ENCODE measurements at regions not wholly inside any gene's neighbourhood (a gene's known extent, or its start where the extent isn't known, plus 50 kb on each side); places are given as distances from the start of the nearest gene placed in this dataset.

GRCh38 chr5:110092955-110093785 is 403.4 kb downstream of the MAN2A1 start:
- H3K27me3 ChIP-seq (ENCODE audit: control insufficient read depth in 2 of 2, insufficient read depth in 2 of 2, low read length in 2 of 2): no peaks in the 10 kb centered on the region
- H3K4me3 ChIP-seq (ENCODE audit: low read length): no peak overlapping the region
- Mint-ChIP-seq H3K27ac (no peak overlapping the region), H3K4me1 (peaks cover 0 to 6% (median 0%) of the 10 kb centered on the region in 7 donors), H3K4me3 (no peak overlapping the region), H3K27me3 (no peaks in the 10 kb centered on the region), H3K36me3 (no peaks in the 10 kb centered on the region), H3K9me3 (no peaks in the 10 kb centered on the region)
- CTCF ChIA-PET: no interaction called here
- peaks cover 0 to 20% of the 10 kb centered on the region in 2 donors for H3K4me1 ChIP-seq (ENCODE audit: control insufficient read depth in 2 of 2, insufficient read depth in 2 of 2, low read length in 2 of 2)
- DNase-seq: no peak
- no peaks in the 10 kb centered on the region for H3K9me3 ChIP-seq (ENCODE audit: control insufficient read depth in 2 of 3, low read length in 3 of 3)
- intact Hi-C loops (cut with micrococcal nuclease): no loop called here
- POLR2A ChIA-PET: interaction anchor here (0.7 to 0.8 kb wide), 2 partner anchors 14 to 356 kb away, joined by 3 read pairs; no protein-coding TSS in a partner anchor
- no peak for ATAC-seq
- H3K36me3 ChIP-seq (ENCODE audit: control insufficient read depth in 2 of 3, insufficient read depth in 3 of 3, low read length in 3 of 3): no peaks in the 10 kb centered on the region
- no peak overlapping the region for H3K27ac ChIP-seq (ENCODE audit: low read depth, low read length)

DNA sequence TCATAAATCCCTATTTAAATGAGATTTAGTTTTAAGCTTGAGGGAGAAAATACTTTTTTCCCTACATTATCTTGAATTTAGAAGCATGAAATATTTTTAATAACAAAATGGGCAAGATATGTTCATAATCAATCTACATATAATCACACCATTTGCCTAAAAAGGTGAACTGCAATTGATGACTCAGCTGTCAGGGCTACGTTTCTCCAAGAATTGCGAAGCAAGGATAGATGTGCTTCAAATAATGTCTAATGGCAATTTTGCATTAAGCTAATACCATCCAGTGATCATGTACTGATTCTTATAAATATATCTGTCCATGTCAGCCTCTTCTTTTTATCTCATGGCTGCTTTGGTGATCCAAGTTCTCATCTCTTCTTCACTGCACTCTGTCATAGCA is 404.4 kb downstream of the MAN2A1 start:
- Histone ChIP-seq H3K27me3 (ENCODE audit: control insufficient read depth in 2 of 2, insufficient read depth in 2 of 2, low read length in 2 of 2) (no peaks in the 10 kb centered on the region), H3K4me3 (ENCODE audit: low read length) (no peak overlapping the region), H3K9me3 (ENCODE audit: control insufficient read depth in 2 of 3, low read length in 3 of 3) (no peaks in the 10 kb centered on the region), H3K36me3 (ENCODE audit: control insufficient read depth in 2 of 3, insufficient read depth in 3 of 3, low read length in 3 of 3) (no peaks in the 10 kb centered on the region), H3K4me1 (ENCODE audit: control insufficient read depth in 2 of 2, insufficient read depth in 2 of 2, low read length in 2 of 2) (peaks cover 0 to 20% of the 10 kb centered on the region in 2 donors), H3K27ac (ENCODE audit: low read depth, low read length) (no peak overlapping the region)
- ChIA-PET POLR2A (interaction anchor here (0.6 to 0.7 kb wide), 2 partner anchors 357 to 358 kb away, joined by 3 read pairs; no protein-coding TSS in a partner anchor), CTCF (no interaction called here)
- no peaks in the 10 kb centered on the region for H3K9me3 Mint-ChIP-seq
- intact Hi-C loops (cut with micrococcal nuclease): no loop called here
- H3K4me3 Mint-ChIP-seq: no peak overlapping the region
- no peak for DNase-seq
- H3K27me3 Mint-ChIP-seq: no peaks in the 10 kb centered on the region
- no peak overlapping the region for H3K27ac Mint-ChIP-seq
- ATAC-seq: no peak
- H3K4me1 Mint-ChIP-seq: peaks cover 0 to 11% (median 4%) of the 10 kb centered on the region in 7 donors
- no peaks in the 10 kb centered on the region for H3K36me3 Mint-ChIP-seq

- ChIA-PET CTCF (no interaction called here), POLR2A (interaction anchor here (0.6 kb wide), 1 partner anchor 358 kb away, joined by 3 read pairs; no protein-coding TSS in a partner anchor)
- Mint-ChIP-seq H3K27me3 (no peaks in the 10 kb centered on the region), H3K36me3 (no peaks in the 10 kb centered on the region), H3K4me3 (no peak overlapping the region), H3K9me3 (no peaks in the 10 kb centered on the region), H3K27ac (no peak overlapping the region), H3K4me1 (peaks cover 0 to 11% (median 4%) of the 10 kb centered on the region in 7 donors)
- intact Hi-C loops (cut with micrococcal nuclease): no loop called here
- H3K27me3 ChIP-seq (ENCODE audit: control insufficient read depth in 2 of 2, insufficient read depth in 2 of 2, low read length in 2 of 2): no peaks in the 10 kb centered on the region
- peak; percentile 38 for ATAC-seq
- H3K36me3 ChIP-seq (ENCODE audit: control insufficient read depth in 2 of 3, insufficient read depth in 3 of 3, low read length in 3 of 3): no peaks in the 10 kb centered on the region
- H3K4me3 ChIP-seq (ENCODE audit: low read length): no peak overlapping the region
- peaks cover 0 to 20% of the 10 kb centered on the region in 2 donors for H3K4me1 ChIP-seq (ENCODE audit: control insufficient read depth in 2 of 2, insufficient read depth in 2 of 2, low read length in 2 of 2)
- H3K9me3 ChIP-seq (ENCODE audit: control insufficient read depth in 2 of 3, low read length in 3 of 3): no peaks in the 10 kb centered on the region
- no peak for DNase-seq
- no peak overlapping the region for H3K27ac ChIP-seq (ENCODE audit: low read depth, low read length)
Observed at GRCh38 chr5:110094548-110094947, 404.8 kb downstream of the MAN2A1 start.

- no peak overlapping the region for H3K4me3 Mint-ChIP-seq
Observed at GRCh38 chr5:110096419-110096818, 406.7 kb downstream of the MAN2A1 start.

GRCh38 chr5:110099572-110099971 is 409.8 kb downstream of the MAN2A1 start:
- no peaks in the 10 kb centered on the region for H3K9me3 Mint-ChIP-seq
- no peaks in the 10 kb centered on the region for H3K27me3 Mint-ChIP-seq
- Histone ChIP-seq H3K4me1 (ENCODE audit: control insufficient read depth in 2 of 2, insufficient read depth in 2 of 2, low read length in 2 of 2) (peaks cover 7 to 29% of the 10 kb centered on the region in 2 donors), H3K36me3 (ENCODE audit: control insufficient read depth in 2 of 3, insufficient read depth in 3 of 3, low read length in 3 of 3) (no peaks in the 10 kb centered on the region), H3K27ac (ENCODE audit: low read depth, low read length) (no peak overlapping the region), H3K4me3 (ENCODE audit: low read length) (no peak overlapping the region), H3K27me3 (ENCODE audit: control insufficient read depth in 2 of 2, insufficient read depth in 2 of 2, low read length in 2 of 2) (no peaks in the 10 kb centered on the region), H3K9me3 (ENCODE audit: control insufficient read depth in 2 of 3, low read length in 3 of 3) (no peaks in the 10 kb centered on the region)
- ATAC-seq (no peak), DNase-seq (no peak)
- H3K36me3 Mint-ChIP-seq: no peaks in the 10 kb centered on the region
- ChIA-PET CTCF (interaction anchor here (0.6 kb wide), 1 partner anchor 21 kb away, joined by 3 read pairs; no protein-coding TSS in a partner anchor), POLR2A (interaction anchor here (0.7 to 1.2 kb wide), 2 partner anchors 8 to 409 kb away, joined by 3 read pairs; no protein-coding TSS in a partner anchor)
- no peak overlapping the region for H3K4me3 Mint-ChIP-seq
- peaks cover 5 to 25% (median 18%) of the 10 kb centered on the region in 7 donors for H3K4me1 Mint-ChIP-seq
- intact Hi-C loops (cut with micrococcal nuclease): no loop called here
- peak overlapping the region in 1 of 9 donors; percentile 23 for H3K27ac Mint-ChIP-seq

More at GRCh38 chr5:110096419-110096818, 406.7 kb downstream of the MAN2A1 start:
- ATAC-seq: peak; percentile 42
- intact Hi-C loops (cut with micrococcal nuclease): loop anchor here in 1 of 2 donors (1.0 kb wide), 1 partner anchor 9 kb away; no protein-coding TSS in a partner anchor
- peak in 1 of 9 donors; percentile 6 for DNase-seq
- Histone ChIP-seq H3K27me3 (ENCODE audit: control insufficient read depth in 2 of 2, insufficient read depth in 2 of 2, low read length in 2 of 2) (no peaks in the 10 kb centered on the region), H3K4me3 (ENCODE audit: low read length) (no peak overlapping the region), H3K27ac (ENCODE audit: low read depth, low read length) (no peak overlapping the region), H3K9me3 (ENCODE audit: control insufficient read depth in 2 of 3, low read length in 3 of 3) (no peaks in the 10 kb centered on the region), H3K4me1 (ENCODE audit: control insufficient read depth in 2 of 2, insufficient read depth in 2 of 2, low read length in 2 of 2) (peaks cover 0 to 20% of the 10 kb centered on the region in 2 donors), H3K36me3 (ENCODE audit: control insufficient read depth in 2 of 3, insufficient read depth in 3 of 3, low read length in 3 of 3) (no peaks in the 10 kb centered on the region)
- Mint-ChIP-seq H3K36me3 (no peaks in the 10 kb centered on the region), H3K27ac (no peak overlapping the region), H3K4me1 (peaks cover 0 to 11% (median 4%) of the 10 kb centered on the region in 7 donors), H3K27me3 (no peaks in the 10 kb centered on the region), H3K9me3 (no peaks in the 10 kb centered on the region)
- CTCF ChIA-PET: no interaction called here
- POLR2A ChIA-PET: interaction anchor here (0.9 kb wide), 1 partner anchor 12 kb away, joined by 4 read pairs; no protein-coding TSS in a partner anchor

DNA sequence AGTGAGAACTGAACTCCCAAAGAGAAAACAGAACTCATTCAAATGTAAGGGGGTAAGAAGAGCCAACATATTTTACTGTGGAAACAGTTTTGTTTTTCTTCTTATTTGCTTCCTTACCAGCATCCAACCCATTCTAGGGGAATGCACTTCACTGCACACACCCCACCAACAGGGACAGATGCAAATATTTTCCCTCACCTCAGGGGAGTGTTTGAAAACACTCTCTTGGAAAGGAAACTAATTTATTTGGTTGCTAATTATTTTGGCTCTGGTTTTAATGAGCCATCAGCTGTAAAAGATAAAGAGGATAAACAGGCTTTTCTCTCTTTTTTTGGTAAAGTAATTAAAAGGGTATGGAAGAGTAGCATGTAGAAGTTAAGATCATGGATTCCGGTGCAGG is 413.4 kb downstream of the MAN2A1 start:
- DNase-seq (no peak), ATAC-seq (no peak)
- H3K4me1 Mint-ChIP-seq: peaks cover 24 to 50% (median 43%) of the 10 kb centered on the region in 7 donors
- intact Hi-C loops (cut with micrococcal nuclease): no loop called here
- peaks cover 0 to 13% (median 0%) of the 10 kb centered on the region in 5 donors for H3K27me3 Mint-ChIP-seq
- Histone ChIP-seq H3K4me1 (ENCODE audit: control insufficient read depth in 2 of 2, insufficient read depth in 2 of 2, low read length in 2 of 2) (peaks cover 7 to 23% of the 10 kb centered on the region in 2 donors), H3K4me3 (ENCODE audit: low read length) (no peak overlapping the region), H3K27ac (ENCODE audit: low read depth, low read length) (no peak overlapping the region), H3K36me3 (ENCODE audit: control insufficient read depth in 2 of 3, insufficient read depth in 3 of 3, low read length in 3 of 3) (no peaks in the 10 kb centered on the region), H3K9me3 (ENCODE audit: control insufficient read depth in 2 of 3, low read length in 3 of 3) (no peaks in the 10 kb centered on the region), H3K27me3 (ENCODE audit: control insufficient read depth in 2 of 2, insufficient read depth in 2 of 2, low read length in 2 of 2) (no peaks in the 10 kb centered on the region)
- no peak overlapping the region for H3K27ac Mint-ChIP-seq
- no peaks in the 10 kb centered on the region for H3K9me3 Mint-ChIP-seq
- H3K36me3 Mint-ChIP-seq: no peaks in the 10 kb centered on the region
- ChIA-PET CTCF (no interaction called here), POLR2A (no interaction called here)
- peak overlapping the region in 1 of 10 donors; percentile 51 for H3K4me3 Mint-ChIP-seq
